ENCODE measurements at regions not wholly inside any gene's neighbourhood (a gene's known extent, or its start where the extent isn't known, plus 50 kb on each side); places are given as distances from the start of the nearest gene placed in this dataset.
"Not testable (repeated sequence)": the region's sequence is repeated elsewhere in the genome, so short reads cannot be mapped to it uniquely, and the experiment has no call there.

- Histone ChIP-seq H3K4me3 (replicated peaks; ENCODE audit: insufficient read depth, low read length) (no peak overlapping the region), H3K27ac (replicated peaks) (no peak overlapping the region), H3K27me3 (ENCODE audit: insufficient read depth, poor library complexity, severe bottlenecking) (no peaks in the 10 kb centered on the region)
- no peak for TF ChIP-seq GABPA (IDR thresholded peaks at IDR 0.05; ENCODE audit: low read depth)
- TF ChIP-seq CTCF (IDR thresholded peaks at IDR 0.05; ENCODE audit: insufficient read depth, low read length) = no peak
- no peak for TF ChIP-seq SPI1 (IDR thresholded peaks at IDR 0.05; ENCODE audit: borderline replicate concordance, low read depth)
- TF ChIP-seq, protein P1, sequence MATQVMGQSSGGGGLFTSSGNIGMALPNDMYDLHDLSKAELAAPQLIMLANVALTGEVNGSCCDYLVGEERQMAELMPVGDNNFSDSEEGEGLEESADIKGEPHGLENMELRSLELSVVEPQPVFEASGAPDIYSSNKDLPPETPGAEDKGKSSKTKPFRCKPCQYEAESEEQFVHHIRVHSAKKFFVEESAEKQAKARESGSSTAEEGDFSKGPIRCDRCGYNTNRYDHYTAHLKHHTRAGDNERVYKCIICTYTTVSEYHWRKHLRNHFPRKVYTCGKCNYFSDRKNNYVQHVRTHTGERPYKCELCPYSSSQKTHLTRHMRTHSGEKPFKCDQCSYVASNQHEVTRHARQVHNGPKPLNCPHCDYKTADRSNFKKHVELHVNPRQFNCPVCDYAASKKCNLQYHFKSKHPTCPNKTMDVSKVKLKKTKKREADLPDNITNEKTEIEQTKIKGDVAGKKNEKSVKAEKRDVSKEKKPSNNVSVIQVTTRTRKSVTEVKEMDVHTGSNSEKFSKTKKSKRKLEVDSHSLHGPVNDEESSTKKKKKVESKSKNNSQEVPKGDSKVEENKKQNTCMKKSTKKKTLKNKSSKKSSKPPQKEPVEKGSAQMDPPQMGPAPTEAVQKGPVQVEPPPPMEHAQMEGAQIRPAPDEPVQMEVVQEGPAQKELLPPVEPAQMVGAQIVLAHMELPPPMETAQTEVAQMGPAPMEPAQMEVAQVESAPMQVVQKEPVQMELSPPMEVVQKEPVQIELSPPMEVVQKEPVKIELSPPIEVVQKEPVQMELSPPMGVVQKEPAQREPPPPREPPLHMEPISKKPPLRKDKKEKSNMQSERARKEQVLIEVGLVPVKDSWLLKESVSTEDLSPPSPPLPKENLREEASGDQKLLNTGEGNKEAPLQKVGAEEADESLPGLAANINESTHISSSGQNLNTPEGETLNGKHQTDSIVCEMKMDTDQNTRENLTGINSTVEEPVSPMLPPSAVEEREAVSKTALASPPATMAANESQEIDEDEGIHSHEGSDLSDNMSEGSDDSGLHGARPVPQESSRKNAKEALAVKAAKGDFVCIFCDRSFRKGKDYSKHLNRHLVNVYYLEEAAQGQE (IDR thresholded peaks at IDR 0.05; ENCODE audit: insufficient replicate concordance, low read depth) = no peak
- no peak for TF ChIP-seq POLR2AphosphoS5 (IDR thresholded peaks at IDR 0.05; ENCODE audit: low read depth)
- no peak for DNase-seq (ENCODE audit: low read depth in 1 of 2, low spot score in 1 of 2)
Observed at GRCh38 chrX:46198858-46199257, 346.4 kb downstream of the ZNF674 start.

DNA sequence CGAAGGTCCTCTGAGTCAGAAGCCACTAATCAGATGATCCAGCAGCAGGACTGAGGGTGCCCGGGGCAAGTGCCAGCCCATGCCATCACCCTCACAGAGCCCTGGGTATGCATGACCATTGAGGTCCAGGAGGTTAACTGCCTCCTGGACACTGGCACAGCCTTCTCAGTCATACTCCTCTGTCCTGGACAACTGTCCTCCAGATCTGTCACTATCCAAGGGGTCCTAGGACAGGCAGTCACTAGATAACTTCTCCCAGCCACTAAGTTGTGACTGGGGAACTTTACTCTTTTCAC lies 358.5 kb downstream of the ZNF674 start:
- H3K4me3 ChIP-seq (replicated peaks; ENCODE audit: insufficient read depth, low read length); H3K27me3 ChIP-seq (ENCODE audit: insufficient read depth, poor library complexity, severe bottlenecking); H3K27ac ChIP-seq (replicated peaks); DNase-seq (ENCODE audit: low read depth in 1 of 2, low spot score in 1 of 2): not testable (repeated sequence)

- Histone ChIP-seq H3K27ac (replicated peaks) (no peak overlapping the region), H3K4me3 (replicated peaks; ENCODE audit: insufficient read depth, low read length) (no peak overlapping the region), H3K27me3 (ENCODE audit: insufficient read depth, poor library complexity, severe bottlenecking) (no peaks in the 10 kb centered on the region)
- TF ChIP-seq, protein P1 (IDR thresholded peaks at IDR 0.05; ENCODE audit: insufficient replicate concordance, low read depth) = no peak
- TF ChIP-seq SPI1 (IDR thresholded peaks at IDR 0.05; ENCODE audit: borderline replicate concordance, low read depth) = no peak
- TF ChIP-seq GABPA (IDR thresholded peaks at IDR 0.05; ENCODE audit: low read depth) = no peak
- no peak for TF ChIP-seq CTCF (IDR thresholded peaks at IDR 0.05; ENCODE audit: insufficient read depth, low read length)
- TF ChIP-seq POLR2AphosphoS5 (IDR thresholded peaks at IDR 0.05; ENCODE audit: low read depth) = no peak
- no peak for DNase-seq (ENCODE audit: low read depth in 1 of 2, low spot score in 1 of 2)
Observed at GRCh38 chrX:46185923-46186810, 359.1 kb downstream of the ZNF674 start.

DNA sequence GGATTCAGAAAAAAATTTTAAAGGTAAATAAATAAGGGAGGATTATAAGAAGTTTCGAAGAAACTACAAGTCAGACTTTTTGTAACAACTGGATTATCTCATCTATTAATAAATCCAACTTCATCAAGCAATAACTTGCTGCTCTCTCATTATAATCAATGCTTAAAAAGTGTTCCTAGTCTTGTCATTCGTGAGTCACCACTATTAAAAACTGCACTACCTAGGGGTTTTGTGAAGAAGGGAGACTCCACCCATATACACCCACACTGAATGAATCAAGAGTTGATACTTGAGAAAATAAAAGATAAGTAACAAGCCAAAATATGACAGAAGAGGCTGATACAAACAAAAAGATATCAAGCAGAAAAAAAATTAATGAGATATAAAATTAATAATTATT lies 360.5 kb downstream of the ZNF674 start:
- TF ChIP-seq POLR2AphosphoS5 (IDR thresholded peaks at IDR 0.05; ENCODE audit: low read depth) = no peak
- no peak for TF ChIP-seq SPI1 (IDR thresholded peaks at IDR 0.05; ENCODE audit: borderline replicate concordance, low read depth)
- no peak for TF ChIP-seq GABPA (IDR thresholded peaks at IDR 0.05; ENCODE audit: low read depth)
- no peak for TF ChIP-seq CTCF (IDR thresholded peaks at IDR 0.05; ENCODE audit: insufficient read depth, low read length)
- TF ChIP-seq, protein P1 (IDR thresholded peaks at IDR 0.05; ENCODE audit: insufficient replicate concordance, low read depth) = no peak
- Histone ChIP-seq H3K27ac (replicated peaks) (no peak overlapping the region), H3K4me3 (replicated peaks; ENCODE audit: insufficient read depth, low read length) (no peak overlapping the region), H3K27me3 (ENCODE audit: insufficient read depth, poor library complexity, severe bottlenecking) (no peaks in the 10 kb centered on the region)
- no peak for DNase-seq (ENCODE audit: low read depth in 1 of 2, low spot score in 1 of 2)
